SK-N-SH (cell line): ENCODE measurements at regions not wholly inside any gene's neighbourhood (a gene's known extent, or its start where the extent isn't known, plus 50 kb on each side); places are given as distances from the start of the nearest gene placed in this dataset.

ENCODE experiments used
- CHD2 ChIP-seq: fragments of 150-350 bp; IDR thresholded peaks from 2 replicates; pipeline ENCODE4 v1.6.1; 2018; ENCODE audit warnings: low read length; ENCODE audit not compliant: partially characterized antibody
- ELF1 ChIP-seq: IDR thresholded peaks from 2 replicates; pipeline ENCODE4 v1.4.0; 2012
- EP300 ChIP-seq, 2 experiments: IDR thresholded peaks; 2 replicates each; pipeline versions ENCODE4 v1.4.0 to v1.6.1; 2012; ENCODE audit warnings: borderline replicate concordance in 1 of 2, low read depth in 1 of 2, low read length in 1 of 2
- FOSL2 ChIP-seq: IDR thresholded peaks from 2 replicates; pipeline ENCODE4 v1.4.0; 2012; ENCODE audit warnings: low read depth, mild to moderate bottlenecking, moderate library complexity, borderline replicate concordance
- NFIC ChIP-seq: IDR thresholded peaks from 2 replicates; pipeline ENCODE4 v1.4.0; 2012; ENCODE audit warnings: borderline replicate concordance
- SIN3A ChIP-seq: IDR thresholded peaks from 2 replicates; pipeline ENCODE4 v1.6.1; 2012; ENCODE audit warnings: low read depth, mild to moderate bottlenecking, low read length, moderate library complexity, borderline replicate concordance
- TAF1 ChIP-seq: IDR thresholded peaks from 2 replicates; pipeline ENCODE4 v1.6.1; 2012; ENCODE audit warnings: low read depth, mild to moderate bottlenecking, low read length, moderate library complexity, borderline replicate concordance
- TF ChIP-seq, protein P1 (sequence below): fragments of 200-600 bp; sonication (generic); IDR thresholded peaks from 2 replicates; pipeline ENCODE4 v1.6.1; 2017; ENCODE audit warnings: antibody characterized with exemption, mild to moderate bottlenecking, moderate library complexity
- TF ChIP-seq, protein P2 (sequence below): IDR thresholded peaks from 2 replicates; pipeline ENCODE4 v1.6.1; 2012; ENCODE audit warnings: mild to moderate bottlenecking, low read depth, low read length, moderate library complexity

DNA sequence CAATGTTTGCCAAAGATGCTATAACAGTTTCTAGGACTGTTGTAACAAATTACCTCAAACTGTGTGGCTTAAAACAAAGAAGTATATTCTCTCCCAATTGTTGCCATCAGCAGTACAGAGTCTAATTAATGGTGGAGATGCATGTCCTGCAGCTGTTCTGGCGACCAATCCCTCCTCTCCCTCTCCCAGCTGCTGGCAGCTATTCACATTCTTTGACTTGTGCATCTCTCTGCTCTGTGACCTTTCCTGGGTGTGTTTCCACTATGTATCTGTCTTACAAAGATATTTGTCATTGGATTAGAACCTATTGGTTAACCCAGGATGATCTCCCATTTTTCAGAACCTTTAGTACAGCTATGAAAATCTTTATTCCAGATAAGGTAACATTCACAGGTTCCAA, 561.7 kb upstream of the POM121L12 start:
- TF ChIP-seq, protein P1, sequence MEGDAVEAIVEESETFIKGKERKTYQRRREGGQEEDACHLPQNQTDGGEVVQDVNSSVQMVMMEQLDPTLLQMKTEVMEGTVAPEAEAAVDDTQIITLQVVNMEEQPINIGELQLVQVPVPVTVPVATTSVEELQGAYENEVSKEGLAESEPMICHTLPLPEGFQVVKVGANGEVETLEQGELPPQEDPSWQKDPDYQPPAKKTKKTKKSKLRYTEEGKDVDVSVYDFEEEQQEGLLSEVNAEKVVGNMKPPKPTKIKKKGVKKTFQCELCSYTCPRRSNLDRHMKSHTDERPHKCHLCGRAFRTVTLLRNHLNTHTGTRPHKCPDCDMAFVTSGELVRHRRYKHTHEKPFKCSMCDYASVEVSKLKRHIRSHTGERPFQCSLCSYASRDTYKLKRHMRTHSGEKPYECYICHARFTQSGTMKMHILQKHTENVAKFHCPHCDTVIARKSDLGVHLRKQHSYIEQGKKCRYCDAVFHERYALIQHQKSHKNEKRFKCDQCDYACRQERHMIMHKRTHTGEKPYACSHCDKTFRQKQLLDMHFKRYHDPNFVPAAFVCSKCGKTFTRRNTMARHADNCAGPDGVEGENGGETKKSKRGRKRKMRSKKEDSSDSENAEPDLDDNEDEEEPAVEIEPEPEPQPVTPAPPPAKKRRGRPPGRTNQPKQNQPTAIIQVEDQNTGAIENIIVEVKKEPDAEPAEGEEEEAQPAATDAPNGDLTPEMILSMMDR = no peak
- TF ChIP-seq ELF1 = no peak
- no peak for TF ChIP-seq EP300 (IDR thresholded peaks at IDR 0.05; ENCODE audit: borderline replicate concordance in 1 of 2, low read depth in 1 of 2, low read length in 1 of 2)
- no peak for TF ChIP-seq NFIC
- TF ChIP-seq, protein P2, sequence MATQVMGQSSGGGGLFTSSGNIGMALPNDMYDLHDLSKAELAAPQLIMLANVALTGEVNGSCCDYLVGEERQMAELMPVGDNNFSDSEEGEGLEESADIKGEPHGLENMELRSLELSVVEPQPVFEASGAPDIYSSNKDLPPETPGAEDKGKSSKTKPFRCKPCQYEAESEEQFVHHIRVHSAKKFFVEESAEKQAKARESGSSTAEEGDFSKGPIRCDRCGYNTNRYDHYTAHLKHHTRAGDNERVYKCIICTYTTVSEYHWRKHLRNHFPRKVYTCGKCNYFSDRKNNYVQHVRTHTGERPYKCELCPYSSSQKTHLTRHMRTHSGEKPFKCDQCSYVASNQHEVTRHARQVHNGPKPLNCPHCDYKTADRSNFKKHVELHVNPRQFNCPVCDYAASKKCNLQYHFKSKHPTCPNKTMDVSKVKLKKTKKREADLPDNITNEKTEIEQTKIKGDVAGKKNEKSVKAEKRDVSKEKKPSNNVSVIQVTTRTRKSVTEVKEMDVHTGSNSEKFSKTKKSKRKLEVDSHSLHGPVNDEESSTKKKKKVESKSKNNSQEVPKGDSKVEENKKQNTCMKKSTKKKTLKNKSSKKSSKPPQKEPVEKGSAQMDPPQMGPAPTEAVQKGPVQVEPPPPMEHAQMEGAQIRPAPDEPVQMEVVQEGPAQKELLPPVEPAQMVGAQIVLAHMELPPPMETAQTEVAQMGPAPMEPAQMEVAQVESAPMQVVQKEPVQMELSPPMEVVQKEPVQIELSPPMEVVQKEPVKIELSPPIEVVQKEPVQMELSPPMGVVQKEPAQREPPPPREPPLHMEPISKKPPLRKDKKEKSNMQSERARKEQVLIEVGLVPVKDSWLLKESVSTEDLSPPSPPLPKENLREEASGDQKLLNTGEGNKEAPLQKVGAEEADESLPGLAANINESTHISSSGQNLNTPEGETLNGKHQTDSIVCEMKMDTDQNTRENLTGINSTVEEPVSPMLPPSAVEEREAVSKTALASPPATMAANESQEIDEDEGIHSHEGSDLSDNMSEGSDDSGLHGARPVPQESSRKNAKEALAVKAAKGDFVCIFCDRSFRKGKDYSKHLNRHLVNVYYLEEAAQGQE = no peak
- no peak for TF ChIP-seq TAF1
- no peak for TF ChIP-seq FOSL2
- no peak for TF ChIP-seq SIN3A
- TF ChIP-seq CHD2 = no peak
